WI38 (cell line): ENCODE measurements at regions not wholly inside any gene's neighbourhood (a gene's known extent, or its start where the extent isn't known, plus 50 kb on each side); places are given as distances from the start of the nearest gene placed in this dataset.

Experiments used
- H3K4me3 ChIP-seq: 2 replicates; pipeline ENCODE4 v1.5.1; 2011; ENCODE audit warnings: low read depth, mild to moderate bottlenecking, control low read depth, low read length
- CTCF ChIP-seq: IDR thresholded peaks from 2 replicates; pipeline ENCODE4 v1.5.1; 2012; ENCODE audit warnings: low read depth, mild to moderate bottlenecking, control low read depth, low read length

- TF ChIP-seq CTCF = no peak
- H3K4me3 ChIP-seq = no peak overlapping the region
Observed at GRCh38 chr7:153934629-153935028, 117.6 kb upstream of the DPP6 start.

GRCh38 chr7:153935095-153935494, 117.1 kb upstream of the DPP6 start:
- no peak overlapping the region for H3K4me3 ChIP-seq
- TF ChIP-seq CTCF = no peak

GRCh38 chr7:153938451-153938850, 113.7 kb upstream of the DPP6 start:
- H3K4me3 ChIP-seq = no peak overlapping the region
- no peak for TF ChIP-seq CTCF

- H3K4me3 ChIP-seq = no peak overlapping the region
- no peak for TF ChIP-seq CTCF
Observed at GRCh38 chr7:153939177-153939576, 113.0 kb upstream of the DPP6 start.

GRCh38 chr7:153939654-153940053, 112.5 kb upstream of the DPP6 start:
- TF ChIP-seq CTCF = no peak
- no peak overlapping the region for H3K4me3 ChIP-seq

GRCh38 chr7:153941061-153941460, 111.1 kb upstream of the DPP6 start:
- TF ChIP-seq CTCF = no peak

GRCh38 chr7:153942036-153942435, 110.2 kb upstream of the DPP6 start:
- no peak overlapping the region for H3K4me3 ChIP-seq
- no peak for TF ChIP-seq CTCF

More at GRCh38 chr7:153941061-153941460, 111.1 kb upstream of the DPP6 start:
- no peak overlapping the region for H3K4me3 ChIP-seq
